Transverse colon (tissue), 3 donors: ENCODE measurements at regions not wholly inside any gene's neighbourhood (a gene's known extent, or its start where the extent isn't known, plus 50 kb on each side); places are given as distances from the start of the nearest gene placed in this dataset.

Experiments used
- CTCF ChIP-seq, 5 experiments: fragments of 200-600 bp in 3 of 5; fragments of 450-650 bp in 2 of 5; sonication (generic) in 3 of 5; IDR thresholded peaks; 1 replicate in 2 of 5; 2 replicates in 3 of 5; pipeline ENCODE4 v1.5.1; 2016 to 2017; ENCODE audit warnings: antibody characterized with exemption in 5 of 5, inconsistent platforms in 3 of 5, mild to moderate bottlenecking in 2 of 5, moderate library complexity in 1 of 5
- POLR2A ChIP-seq: fragments of 450-650 bp; IDR thresholded peaks from one replicate; pipeline ENCODE4 v1.6.1; 2016; ENCODE audit warnings: antibody characterized with exemption, mild to moderate bottlenecking, moderate library complexity

- no peak for TF ChIP-seq CTCF (IDR thresholded peaks at IDR 0.05)
- TF ChIP-seq POLR2A = no peak
Measured at GRCh38 chr17:70912716-70913485, 743.6 kb downstream of the KCNJ2 start.
